Neutrophil (primary cell): ENCODE measurements at regions not wholly inside any gene's neighbourhood (a gene's known extent, or its start where the extent isn't known, plus 50 kb on each side); places are given as distances from the start of the nearest gene placed in this dataset.

ENCODE experiments used
- H3K27ac ChIP-seq: fragments of 200-600 bp; sonication (generic); 2 replicates; pipeline ENCODE4 v1.5.1; 2016; ENCODE audit warnings: mild to moderate bottlenecking, moderate library complexity
- H3K27me3 ChIP-seq: fragments of 200-600 bp; sonication (generic); 2 replicates; pipeline ENCODE4 v1.6.0; 2016; ENCODE audit warnings: mild to moderate bottlenecking
- H3K36me3 ChIP-seq: fragments of 200-600 bp; sonication (generic); 2 replicates; pipeline ENCODE4 v1.5.1; 2017
- H3K4me1 ChIP-seq, 2 experiments: fragments of 200-600 bp in 1 of 2; sonication (generic) in 1 of 2; 1 replicate in 1 of 2; 2 replicates in 1 of 2; pipeline versions ENCODE4 v1.5.1 to v1.6.1; 2013 to 2016; ENCODE audit warnings: low read depth in 1 of 2, low read length in 1 of 2, mild to moderate bottlenecking in 1 of 2, moderate library complexity in 1 of 2; ENCODE audit not compliant: control insufficient read depth in 1 of 2, insufficient read depth in 1 of 2
- H3K4me3 ChIP-seq, 2 experiments: fragments of 200-600 bp in 1 of 2; sonication (generic) in 1 of 2; 1 replicate in 1 of 2; 2 replicates in 1 of 2; pipeline ENCODE4 v1.5.1; 2013 to 2016; ENCODE audit warnings: low read depth in 1 of 2, low read length in 1 of 2, mild to moderate bottlenecking in 1 of 2, moderate library complexity in 1 of 2
- H3K9me3 ChIP-seq: fragments of 200-600 bp; sonication (generic); 2 replicates; pipeline ENCODE4 v1.5.1; 2016
- CTCF ChIP-seq: fragments of 200-600 bp; sonication (generic); IDR thresholded peaks from 2 replicates; pipeline ENCODE4 v1.5.1; 2016; ENCODE audit warnings: antibody characterized with exemption

- Histone ChIP-seq H3K4me3 (no peak overlapping the region), H3K9me3 (no peaks in the 10 kb centered on the region), H3K4me1 (no peaks in the 10 kb centered on the region), H3K27ac (no peak overlapping the region), H3K36me3 (no peaks in the 10 kb centered on the region), H3K27me3 (peaks cover 13% of the 10 kb centered on the region)
- no peak for TF ChIP-seq CTCF
Measured at GRCh38 chr15:62783303-62783957, 259.1 kb upstream of the TPM1 start.

GRCh38 chr15:62785881-62786828 is 256.4 kb upstream of the TPM1 start:
- TF ChIP-seq CTCF: no peak
- H3K27me3 ChIP-seq: peaks cover 2% of the 10 kb centered on the region
- no peak overlapping the region for H3K27ac ChIP-seq

GRCh38 chr15:62787401-62787800 is 255.1 kb upstream of the TPM1 start:
- no peaks in the 10 kb centered on the region for H3K9me3 ChIP-seq
- no peaks in the 10 kb centered on the region for H3K4me1 ChIP-seq
- TF ChIP-seq CTCF: no peak

More at GRCh38 chr15:62785881-62786828, 256.4 kb upstream of the TPM1 start:
- H3K4me3 ChIP-seq: no peak overlapping the region
- no peaks in the 10 kb centered on the region for H3K9me3 ChIP-seq
- H3K36me3 ChIP-seq: no peaks in the 10 kb centered on the region
- H3K4me1 ChIP-seq: no peaks in the 10 kb centered on the region

GRCh38 chr15:62788224-62788623 is 254.3 kb upstream of the TPM1 start:
- H3K9me3 ChIP-seq: no peaks in the 10 kb centered on the region
- TF ChIP-seq CTCF: no peak
- H3K27ac ChIP-seq: no peak overlapping the region
- H3K27me3 ChIP-seq: peaks cover 7% of the 10 kb centered on the region
- H3K4me3 ChIP-seq: no peak overlapping the region
- H3K4me1 ChIP-seq: no peaks in the 10 kb centered on the region
- no peaks in the 10 kb centered on the region for H3K36me3 ChIP-seq

More at GRCh38 chr15:62787401-62787800, 255.1 kb upstream of the TPM1 start:
- H3K27ac ChIP-seq: no peak overlapping the region
- no peak overlapping the region for H3K4me3 ChIP-seq
- no peaks in the 10 kb centered on the region for H3K36me3 ChIP-seq
- H3K27me3 ChIP-seq: peaks cover 7% of the 10 kb centered on the region

- Histone ChIP-seq H3K4me3 (no peak overlapping the region), H3K27ac (no peak overlapping the region), H3K27me3 (peaks cover 7% of the 10 kb centered on the region), H3K36me3 (no peaks in the 10 kb centered on the region), H3K9me3 (no peaks in the 10 kb centered on the region), H3K4me1 (no peaks in the 10 kb centered on the region)
- no peak for TF ChIP-seq CTCF
Measured at GRCh38 chr15:62790546-62790945, 252.0 kb upstream of the TPM1 start.
